ENCODE measurements at regions not wholly inside any gene's neighbourhood (a gene's known extent, or its start where the extent isn't known, plus 50 kb on each side); places are given as distances from the start of the nearest gene placed in this dataset.

- TF ChIP-seq SUZ12 (IDR thresholded peaks at IDR 0.05; ENCODE audit: extremely low read depth, insufficient read depth, insufficient read length) (no peak), ZNF274 (IDR thresholded peaks at IDR 0.05; ENCODE audit: low read depth, low read length) (no peak), YY1 (IDR thresholded peaks at IDR 0.05; ENCODE audit: insufficient read depth, insufficient read length) (no peak)
These were observed 200.5 kb upstream of the E2F8 start for GRCh38 chr11:19441288-19441687.
